ENCODE measurements at regions not wholly inside any gene's neighbourhood (a gene's known extent, or its start where the extent isn't known, plus 50 kb on each side); places are given as distances from the start of the nearest gene placed in this dataset.
"Not testable (repeated sequence)": the region's sequence is repeated elsewhere in the genome, so short reads cannot be mapped to it uniquely, and the experiment has no call there.

DNA sequence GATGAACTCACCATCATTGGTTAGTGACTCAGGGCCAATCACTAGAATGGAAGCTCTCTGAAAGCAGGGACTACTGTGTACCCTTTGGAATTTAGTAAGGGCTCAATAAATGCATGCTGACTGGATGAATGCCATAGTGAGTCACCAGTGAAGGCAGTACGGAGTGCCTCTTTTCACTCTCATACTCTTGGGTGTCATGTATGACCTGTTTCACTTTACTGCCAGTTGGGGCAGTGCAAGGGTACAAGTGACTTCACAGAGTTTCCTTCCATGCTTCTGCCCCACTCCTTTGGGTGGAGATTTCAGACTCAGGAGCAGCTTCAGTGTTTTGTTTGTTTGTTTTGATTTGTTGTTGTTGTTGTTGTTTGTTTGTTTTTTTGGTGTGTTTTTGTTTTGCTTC is 57.7 kb downstream of the SOX3 start:
- no peak for DNase-seq (ENCODE audit: low read depth in 3 of 3)

DNA sequence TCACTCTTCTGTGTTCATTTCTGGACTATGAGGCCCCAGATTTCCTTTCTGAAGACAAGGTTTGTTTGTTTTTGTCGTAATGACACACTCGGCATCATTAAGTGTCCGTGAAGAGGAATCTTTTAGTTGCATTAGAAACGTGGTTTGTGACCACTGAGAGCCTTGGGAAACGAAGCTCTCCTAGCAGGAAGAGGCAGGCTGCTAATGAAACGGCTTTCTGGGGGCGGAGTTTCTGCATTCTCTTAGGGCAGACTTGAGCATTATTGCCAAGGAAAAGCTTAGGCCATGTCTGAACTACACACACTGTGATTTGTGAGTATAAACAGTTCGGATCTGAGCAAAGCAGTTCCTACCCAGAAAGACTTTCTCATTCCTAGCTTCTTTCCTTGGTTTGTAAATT is 64.0 kb downstream of the SOX3 start:
- DNase-seq (ENCODE audit: low read depth in 3 of 3), result no peak

DNA sequence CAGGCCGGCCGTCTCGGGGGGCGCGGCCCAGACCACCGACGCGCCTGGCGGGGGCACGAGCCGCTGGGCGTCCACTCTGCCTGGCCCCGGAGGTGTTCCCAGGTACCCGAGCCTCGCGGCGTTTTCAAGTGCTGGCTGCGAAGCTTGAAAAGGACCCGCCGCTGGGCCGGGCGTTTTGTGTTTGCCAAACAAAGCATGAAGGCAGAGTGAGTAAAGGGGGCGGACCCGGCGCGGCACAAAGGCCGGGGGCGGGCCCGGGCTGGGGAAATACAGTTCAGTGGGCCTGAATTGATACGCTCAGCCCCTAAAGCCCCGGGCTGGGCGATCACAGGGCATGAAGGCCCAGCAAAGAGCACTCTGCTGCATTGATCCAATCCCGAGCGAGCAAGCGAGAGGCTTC is 65.4 kb downstream of the SOX3 start:
- no peak for DNase-seq (ENCODE audit: low read depth in 3 of 3)

DNA sequence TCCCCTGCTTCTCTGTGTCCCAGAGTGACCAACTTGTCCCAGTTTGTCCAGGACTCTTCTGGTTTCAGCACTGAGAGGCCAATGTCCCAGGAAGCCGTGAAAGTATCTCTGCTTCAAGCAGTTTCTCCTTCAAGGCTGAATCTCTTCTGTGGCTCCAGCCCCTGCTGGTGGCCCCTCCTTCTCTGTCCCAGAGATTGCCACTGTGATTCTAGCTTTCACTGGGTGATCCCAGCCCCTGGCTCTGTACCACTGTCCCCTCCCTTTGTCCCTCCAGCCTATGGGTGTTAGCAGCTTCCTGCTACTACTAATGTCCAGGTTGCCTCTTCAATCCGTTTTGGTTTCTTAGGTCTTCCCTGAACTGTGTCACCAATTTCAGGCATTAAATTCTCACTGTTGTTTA is 70.5 kb downstream of the SOX3 start:
- no peak for DNase-seq (ENCODE audit: low read depth in 3 of 3)

DNA sequence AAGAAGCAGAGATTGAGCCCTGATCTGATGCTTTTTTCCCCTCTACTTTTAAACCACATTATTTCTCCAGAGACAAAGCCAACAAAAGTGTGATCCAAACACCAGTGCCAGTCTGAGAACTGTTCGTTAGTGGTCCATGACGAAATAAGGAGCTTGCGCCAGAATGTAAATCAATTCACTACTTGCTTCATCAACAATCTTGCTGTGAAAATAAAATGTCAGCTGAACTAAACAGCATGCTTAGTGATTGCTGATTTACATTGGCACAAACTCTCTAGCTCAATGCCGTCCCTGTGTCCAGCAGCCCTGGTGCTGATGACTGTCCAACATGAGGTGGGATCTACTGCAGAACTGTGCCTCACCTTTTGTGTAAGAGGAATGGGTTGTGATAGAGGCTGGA is 71.3 kb downstream of the SOX3 start:
- DNase-seq (ENCODE audit: low read depth in 3 of 3), result no peak

DNA sequence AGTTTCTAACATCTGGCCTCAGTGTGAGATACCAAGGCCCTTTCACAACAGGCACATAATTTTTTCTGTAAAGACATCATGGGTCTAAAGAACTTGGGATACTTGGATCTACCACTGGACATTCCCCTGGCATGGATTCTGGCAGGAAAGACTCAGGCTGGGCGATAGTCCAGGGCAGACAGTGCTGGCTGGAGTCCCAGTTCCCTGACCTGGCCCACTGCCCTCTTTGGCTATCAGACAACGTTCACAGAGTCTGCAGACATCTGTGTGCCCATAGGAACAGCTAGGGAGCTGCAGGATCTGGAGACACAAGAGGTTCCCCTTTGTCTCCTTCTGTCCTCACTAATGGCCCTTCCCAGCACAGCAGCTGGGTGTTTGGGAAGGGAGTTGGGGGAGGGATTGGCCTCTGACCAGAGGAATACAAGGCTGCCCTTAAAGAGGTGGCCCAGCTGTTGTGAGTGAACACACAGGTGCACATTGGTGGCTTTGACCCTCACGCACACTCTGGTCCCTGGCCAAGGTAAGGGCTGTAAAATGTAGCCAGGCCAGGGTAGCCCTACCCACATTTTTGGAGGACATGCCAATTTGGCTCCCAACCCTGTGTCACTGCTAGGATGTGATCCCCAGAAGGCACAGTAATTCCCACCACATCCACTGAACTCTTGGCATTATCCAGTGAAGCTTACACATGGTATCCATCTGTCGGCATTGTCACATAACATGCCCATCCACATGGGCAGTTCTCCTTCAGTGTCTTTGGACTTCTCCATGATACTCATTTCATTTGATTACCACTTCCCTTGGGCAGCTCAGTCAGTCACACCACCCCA is 72.3 kb downstream of the SOX3 start:
- no peak for DNase-seq (ENCODE audit: low read depth in 3 of 3)

DNA sequence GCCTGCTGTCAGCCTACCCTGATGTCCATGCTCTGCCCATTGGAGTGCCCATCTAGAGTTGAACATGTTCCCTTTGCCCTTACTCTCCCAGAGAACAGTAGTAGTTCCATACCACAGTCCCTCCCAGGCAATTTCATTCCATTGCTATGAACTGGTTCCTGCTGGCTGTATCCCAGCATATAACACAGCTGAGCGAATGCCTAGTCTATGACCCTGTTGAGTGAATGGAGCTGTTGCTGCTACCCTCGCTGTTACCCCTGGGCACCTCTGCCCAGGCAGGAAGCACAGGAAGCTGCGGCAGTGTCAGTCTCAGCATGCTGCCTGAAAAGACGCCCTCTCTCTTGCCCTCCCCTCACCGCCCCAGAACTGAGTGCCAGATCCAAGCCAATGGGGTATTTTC is 73.3 kb downstream of the SOX3 start:
- DNase-seq (ENCODE audit: low read depth in 3 of 3), result no peak

DNA sequence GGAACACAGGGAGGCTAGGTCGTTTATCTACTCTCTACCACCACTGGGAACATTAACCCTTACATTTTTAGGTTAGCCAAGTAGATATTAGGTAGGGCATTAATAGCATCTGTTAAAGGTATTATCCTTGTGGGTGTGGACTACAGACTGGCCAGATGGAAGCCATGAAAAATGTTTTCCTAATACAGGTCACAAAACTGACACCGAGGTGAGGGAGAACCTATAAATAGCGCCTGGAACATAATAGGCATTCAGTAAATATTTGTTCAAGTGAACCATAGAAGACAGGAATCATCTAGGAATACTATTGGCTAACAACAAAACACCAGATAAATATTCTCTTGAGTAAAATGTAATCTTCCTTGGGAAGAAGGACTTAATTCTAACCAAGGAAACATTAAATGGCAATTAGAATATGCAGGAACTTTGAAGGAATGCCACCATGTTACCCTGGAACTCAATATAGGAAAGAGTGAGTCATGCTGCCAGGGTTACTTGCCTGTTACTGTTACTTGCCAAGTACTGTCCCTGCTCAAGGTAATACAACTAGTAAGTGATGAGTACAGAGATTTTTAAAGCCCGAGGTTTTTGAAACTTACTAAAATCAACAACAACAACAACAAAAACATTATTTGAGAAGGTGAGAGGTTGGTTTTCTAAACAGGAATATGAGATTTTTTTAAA is 79.0 kb downstream of the SOX3 start:
- no peak for DNase-seq (ENCODE audit: low read depth in 3 of 3)

DNA sequence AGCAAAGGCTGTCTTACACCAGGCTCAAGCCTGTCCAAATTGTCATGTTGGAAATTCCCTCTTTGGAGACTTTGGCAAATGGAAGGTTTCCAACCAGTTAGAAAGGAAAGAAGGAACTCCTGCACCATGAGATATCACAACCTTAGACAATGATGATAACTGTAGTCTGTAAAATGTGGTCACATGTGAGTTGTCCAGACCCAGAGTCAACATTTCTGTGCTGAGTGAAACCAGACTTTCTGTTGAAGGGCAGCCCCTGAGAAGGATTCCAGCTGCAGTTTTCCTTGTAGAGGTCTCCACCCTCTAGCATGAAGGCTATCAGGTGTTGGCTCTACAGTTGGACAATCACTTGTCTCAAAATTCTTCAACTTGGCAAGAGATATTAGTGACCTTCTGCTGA is 82.4 kb downstream of the SOX3 start:
- no peak for DNase-seq (ENCODE audit: low read depth in 3 of 3)

DNA sequence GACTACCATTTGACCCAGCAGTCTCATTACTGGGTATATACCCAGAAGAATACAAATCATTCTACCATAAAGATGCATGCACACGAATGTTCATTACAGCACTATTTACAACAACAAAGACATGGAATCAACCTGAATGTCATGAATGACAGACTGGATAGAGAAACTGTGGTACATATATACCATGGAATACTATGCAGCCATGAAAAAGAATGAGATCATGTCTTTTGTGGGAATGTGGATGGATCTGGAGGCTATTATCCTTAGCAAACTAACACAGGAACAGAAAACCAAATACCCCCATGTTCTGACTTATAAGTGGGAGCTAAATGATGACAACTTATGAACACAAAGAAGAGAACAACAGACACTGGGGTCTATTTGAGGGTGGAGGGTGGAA is 102.7 kb downstream of the SOX3 start:
- not testable (repeated sequence) for DNase-seq (ENCODE audit: low read depth in 3 of 3)

DNA sequence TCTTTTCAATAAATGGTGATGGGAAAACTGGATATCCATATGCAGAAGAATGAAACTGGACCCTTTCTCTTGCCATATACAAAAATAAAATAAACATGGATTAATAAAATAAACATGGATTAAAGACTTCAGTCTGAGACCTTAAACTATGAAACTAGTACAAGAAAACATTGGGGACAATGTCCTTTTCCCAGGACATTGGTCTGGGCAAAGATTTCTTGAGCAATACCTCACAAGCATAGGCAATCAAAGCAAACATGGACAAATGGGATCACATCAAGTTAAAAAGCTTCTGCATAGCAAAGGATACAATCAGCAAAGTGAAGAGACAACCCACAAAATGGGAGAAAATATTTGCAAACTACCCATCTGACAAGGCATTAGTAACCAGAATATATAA is 108.5 kb downstream of the SOX3 start:
- not testable (repeated sequence) for DNase-seq (ENCODE audit: low read depth in 3 of 3)

DNA sequence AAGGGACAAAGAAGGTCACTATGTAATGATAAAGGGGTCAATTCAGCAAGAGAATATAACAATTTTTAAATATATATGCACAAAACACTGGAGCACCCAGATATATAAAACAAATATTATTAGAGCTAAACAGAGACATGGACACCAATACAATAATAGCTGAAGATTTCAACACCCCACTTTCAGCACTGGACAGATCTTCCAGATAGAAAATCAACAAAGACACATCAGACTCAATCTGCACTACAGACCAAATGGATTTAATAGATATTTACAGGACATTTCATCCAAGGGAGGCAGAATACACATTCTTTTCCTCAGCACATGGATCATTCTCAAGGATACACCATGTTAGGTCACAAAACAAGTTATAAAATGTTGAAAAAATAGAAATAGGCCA is 111.4 kb downstream of the SOX3 start:
- DNase-seq (ENCODE audit: low read depth in 3 of 3), result no peak

DNA sequence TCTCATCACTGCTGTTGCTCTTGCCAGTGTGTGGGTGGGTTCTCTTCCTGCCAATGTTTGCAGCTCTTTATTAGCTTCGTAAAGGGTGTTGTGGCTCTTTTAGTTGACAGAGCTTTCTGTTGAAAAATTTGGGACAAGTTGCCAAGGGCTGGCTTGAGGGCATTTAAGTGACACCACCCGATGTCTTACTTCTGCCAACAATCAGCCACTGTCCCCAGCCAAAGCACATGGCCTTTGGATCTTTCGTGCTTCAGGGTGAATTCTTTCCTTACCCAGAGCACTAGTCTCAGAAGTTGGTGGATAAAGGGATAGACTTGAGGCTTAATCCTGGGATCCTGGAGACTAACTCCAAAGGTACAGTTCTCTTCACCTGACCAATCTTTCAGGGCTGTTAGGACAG is 113.6 kb downstream of the SOX3 start:
- no peak for DNase-seq (ENCODE audit: low read depth in 3 of 3)

DNA sequence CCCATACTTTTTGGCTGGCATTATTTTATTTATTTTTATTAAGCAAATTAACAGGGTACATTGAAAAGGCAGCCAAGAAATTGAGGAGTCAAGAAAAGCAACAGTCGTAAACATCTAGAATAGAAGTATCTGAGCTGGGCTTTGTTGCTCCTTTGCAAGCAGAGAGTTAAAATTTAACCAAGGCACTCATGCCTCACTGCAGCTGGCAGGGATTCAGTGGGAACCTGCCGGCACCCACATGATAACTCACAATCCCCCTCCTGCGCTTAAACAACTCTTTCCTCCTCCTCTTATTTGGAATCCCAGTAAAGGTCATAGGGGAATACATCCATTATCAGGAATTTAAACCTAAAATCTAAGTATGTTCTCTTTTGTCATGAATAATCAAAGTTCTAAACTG is 115.5 kb downstream of the SOX3 start:
- DNase-seq (ENCODE audit: low read depth in 3 of 3), result no peak

DNA sequence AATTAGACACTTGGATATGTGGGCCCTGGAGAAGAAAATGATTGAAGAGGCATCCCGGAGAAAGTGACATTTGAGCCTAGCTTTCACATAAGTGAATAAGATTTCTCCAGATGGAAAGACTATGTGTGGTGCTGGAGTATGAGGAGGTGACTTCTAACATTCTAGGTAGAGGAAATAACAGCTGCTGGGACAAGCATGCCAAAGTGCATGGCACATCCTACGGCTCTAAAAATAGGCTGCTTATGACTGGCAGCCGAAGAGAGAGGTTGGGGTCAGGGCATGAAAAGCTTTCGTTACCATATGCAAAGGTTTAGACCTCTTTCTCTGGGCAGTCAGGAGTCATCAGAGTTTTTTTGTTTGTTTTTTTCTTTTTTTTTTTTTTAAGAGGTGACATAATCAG is 142.0 kb downstream of the SOX3 start:
- no peak for DNase-seq (ENCODE audit: low read depth in 3 of 3)

DNA sequence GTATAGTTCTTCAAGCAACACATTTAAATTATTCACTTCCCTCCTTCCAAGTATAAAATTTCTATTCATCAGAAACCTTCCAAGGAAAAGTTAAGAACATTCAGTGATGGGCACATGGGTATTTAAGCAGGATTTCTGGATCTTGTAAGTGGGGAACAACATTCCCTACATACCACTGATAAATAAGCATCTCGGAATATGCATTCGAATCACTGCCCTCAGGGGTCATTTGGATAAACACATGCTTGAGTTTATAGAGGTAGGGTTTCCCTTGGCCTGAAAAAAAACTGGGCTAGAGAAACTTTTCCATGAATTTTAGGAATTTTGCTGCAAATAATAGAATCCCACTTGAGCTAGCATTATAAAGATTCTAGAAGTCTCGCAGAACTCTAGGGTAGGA is 143.9 kb downstream of the SOX3 start:
- DNase-seq (ENCODE audit: low read depth in 3 of 3), result no peak

DNA sequence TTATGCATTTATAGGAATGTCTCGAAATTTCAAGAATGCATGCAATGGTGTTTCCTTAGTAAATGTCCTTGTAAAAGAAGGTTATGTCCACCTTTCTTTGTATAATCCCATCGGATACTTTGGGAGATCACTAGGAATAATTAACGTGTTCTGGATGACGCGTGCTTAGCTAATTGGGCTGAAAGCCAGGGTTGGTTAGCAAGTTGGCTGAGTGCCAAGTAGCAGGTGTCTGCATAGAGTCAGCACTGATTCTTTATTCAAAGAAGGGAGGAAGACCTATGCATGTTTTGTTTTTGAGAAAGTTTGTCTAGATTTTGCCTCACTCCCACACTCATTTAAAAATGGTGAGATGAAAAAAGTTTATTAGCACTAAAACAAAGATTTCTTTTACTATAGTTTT is 144.6 kb downstream of the SOX3 start:
- no peak for DNase-seq (ENCODE audit: low read depth in 3 of 3)

DNA sequence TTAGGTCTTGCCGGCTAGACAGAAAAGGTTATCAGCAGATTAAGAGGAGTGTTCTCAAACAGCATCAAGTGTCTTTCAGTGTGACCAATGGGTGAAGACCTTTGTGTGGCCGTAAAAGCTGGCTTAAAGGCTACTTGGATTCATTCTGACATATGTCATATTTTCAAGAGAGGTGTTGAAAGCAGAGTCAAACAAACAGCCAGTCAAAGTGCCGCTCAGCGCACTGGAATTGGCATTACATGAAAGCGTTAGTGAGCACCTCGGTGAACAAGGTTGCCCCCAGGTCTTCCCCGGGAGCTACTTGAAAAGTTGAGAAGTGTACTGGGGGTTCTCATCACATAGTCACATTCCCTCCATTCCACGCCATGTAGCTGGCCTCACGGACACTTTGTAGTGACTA is 148.9 kb downstream of the SOX3 start:
- DNase-seq (ENCODE audit: low read depth in 3 of 3), result no peak

DNA sequence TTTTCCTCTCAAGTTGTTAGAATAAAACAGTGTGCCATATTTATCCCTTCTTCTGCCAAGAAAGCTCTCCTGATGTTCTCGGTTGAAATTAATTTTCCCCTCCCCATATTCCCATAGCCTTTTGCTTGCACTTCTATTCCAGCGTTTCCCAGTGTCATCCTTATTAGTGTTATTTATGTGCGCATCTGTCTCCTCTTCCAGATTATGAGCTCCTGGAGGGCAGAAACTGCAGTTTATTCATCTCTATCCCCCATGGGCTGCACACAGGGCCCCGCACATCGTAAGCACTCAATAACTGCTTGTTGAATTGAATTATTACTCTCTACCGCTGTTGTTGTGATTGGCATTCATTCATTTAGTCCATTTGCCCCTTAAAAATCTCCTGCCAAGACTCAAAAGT is 149.4 kb downstream of the SOX3 start:
- no peak for DNase-seq (ENCODE audit: low read depth in 3 of 3)

DNA sequence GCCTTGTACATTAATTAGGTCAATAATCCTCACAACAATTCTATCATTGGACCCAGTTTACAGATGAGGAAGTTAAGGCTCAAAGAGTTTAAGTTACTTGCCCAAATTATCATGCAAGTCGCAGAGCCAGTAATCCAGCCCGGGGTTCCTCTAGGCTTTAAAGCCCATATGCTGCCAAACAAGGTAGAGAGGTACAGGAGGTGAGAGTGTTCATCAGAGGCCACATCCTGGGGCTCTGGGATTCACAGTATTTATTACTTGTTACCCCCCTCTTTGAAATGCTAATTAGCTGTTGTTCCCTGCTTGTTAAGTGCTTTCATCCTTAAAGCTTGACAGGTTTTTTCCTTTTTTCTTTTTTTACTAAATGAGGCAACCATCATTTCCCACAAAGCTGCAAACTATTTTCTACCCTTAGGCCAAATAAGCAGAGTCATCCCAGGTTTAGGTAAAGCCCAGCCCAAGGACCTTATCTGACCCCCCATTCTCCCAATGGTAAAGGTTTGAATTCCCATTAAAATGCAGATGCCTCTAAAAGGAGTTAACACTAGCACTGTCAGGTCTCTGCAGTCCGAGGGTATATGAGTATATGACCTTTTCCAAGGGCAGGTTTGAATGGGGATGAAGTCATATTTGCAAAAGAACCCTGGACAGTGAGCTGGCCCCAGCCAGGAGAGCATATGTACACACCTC is 150.3 kb downstream of the SOX3 start:
- DNase-seq (ENCODE audit: low read depth in 3 of 3), result no peak

DNA sequence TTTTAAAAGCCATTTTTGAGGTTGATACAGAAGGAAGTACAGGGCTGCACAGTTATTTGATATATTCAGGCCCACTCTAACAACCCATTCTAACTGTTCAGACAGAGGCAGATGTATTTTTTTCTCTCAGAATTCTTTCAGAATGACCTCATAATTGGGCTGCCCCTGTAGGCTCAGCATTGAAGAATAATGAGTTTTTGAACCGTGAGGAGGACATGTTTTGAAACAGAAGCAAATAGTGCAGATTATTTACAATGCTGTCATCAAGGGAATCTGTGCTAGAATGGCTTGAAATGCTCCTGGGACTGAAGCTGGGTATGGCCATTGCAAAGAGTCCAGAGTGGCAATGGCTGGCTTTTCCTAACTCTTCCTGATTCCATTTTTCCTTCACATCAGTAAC is 158.1 kb downstream of the SOX3 start:
- DNase-seq (ENCODE audit: low read depth in 3 of 3), result no peak

DNA sequence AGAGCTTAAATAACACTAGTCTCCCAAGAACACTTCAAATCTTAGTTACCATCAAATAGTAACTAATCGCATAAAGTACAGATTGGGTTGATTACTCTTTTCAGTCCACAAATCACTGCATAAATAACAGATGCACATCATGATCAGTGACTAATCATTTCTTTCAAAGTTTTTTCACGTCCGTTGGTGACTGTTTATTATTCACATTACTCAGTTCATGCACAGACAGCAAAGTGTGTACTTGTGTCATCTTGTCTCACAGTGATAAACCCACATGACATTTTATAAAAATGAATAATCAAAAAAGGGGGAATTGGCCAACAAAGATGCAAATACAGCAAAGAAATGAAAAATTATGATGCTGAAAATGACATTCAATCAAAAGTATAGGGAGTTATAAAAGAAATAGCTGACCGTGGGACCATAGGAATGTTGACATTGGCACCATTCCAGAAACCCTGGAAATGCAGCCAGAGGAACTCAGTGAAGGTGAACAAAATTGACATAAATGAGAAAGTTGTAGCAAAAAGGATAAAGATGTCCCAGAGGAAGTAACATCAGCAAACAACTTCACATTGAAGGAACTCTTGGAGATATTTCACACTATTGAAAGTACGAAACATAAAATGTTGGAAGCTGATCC is 161.5 kb downstream of the SOX3 start:
- no peak for DNase-seq (ENCODE audit: low read depth in 3 of 3)

DNA sequence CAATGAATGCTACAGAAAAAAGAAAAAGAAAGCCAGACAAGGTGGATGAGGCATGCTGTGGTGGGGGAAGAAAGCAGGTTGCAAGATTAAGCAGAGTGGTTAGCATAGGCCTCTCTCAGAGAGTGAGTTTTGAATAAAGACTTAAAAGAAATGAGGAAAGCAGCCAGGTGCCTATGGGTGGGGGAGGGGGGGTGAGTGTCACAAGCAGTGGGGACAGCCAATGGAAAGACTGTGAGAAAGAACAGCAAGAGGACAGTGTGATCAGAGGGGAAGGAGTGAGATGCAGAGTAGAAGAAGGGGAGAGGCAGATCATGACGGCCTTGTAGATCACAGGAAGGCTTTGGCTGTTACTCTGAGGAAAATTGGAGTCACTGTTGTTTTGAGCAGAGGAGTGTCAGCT is 162.5 kb downstream of the SOX3 start:
- DNase-seq (ENCODE audit: low read depth in 3 of 3), result no peak

Data from stimulated activated CD4-positive, alpha-beta T cell treated with anti-CD3 and anti-CD28 coated beads, TNF-alpha, amount 100 ng/mL, for 48 hours (primary cell).